ENCODE measurements at regions not wholly inside any gene's neighbourhood (a gene's known extent, or its start where the extent isn't known, plus 50 kb on each side); places are given as distances from the start of the nearest gene placed in this dataset.

DNA sequence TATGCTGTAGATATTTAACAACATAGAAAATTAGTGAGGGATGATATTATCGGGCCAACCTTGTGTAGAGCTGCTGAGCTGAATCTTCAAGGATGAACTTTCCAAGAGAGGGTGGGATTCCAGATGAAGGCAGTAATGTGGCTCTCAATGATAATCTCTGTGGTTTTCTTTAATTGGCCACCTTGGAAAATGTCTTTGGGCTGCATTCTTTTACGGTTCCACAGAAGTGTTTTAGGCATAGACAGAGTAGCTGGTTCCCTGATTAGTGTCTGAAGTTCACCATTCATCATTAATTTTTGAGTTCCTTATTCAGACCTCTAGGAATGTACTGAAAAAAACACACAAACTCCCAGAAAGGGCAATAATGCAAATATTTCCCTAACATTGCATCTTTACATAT is 1566.9 kb upstream of the PIK3C3 start:
- 87 to 89% methylated on average over 2 of the region's 2 CpGs for WGBS, 2 donors
- Histone ChIP-seq H3K4me3 (no peak overlapping the region), H3K36me3 (no peaks in the 10 kb centered on the region), H3K27ac (no peak overlapping the region), H3K27me3 (no peaks in the 10 kb centered on the region), H3K4me1 (no peaks in the 10 kb centered on the region), H3K9me3 (no peaks in the 10 kb centered on the region)
- no peak for ATAC-seq (ENCODE audit: low FRiP score in 2 of 2)
- TF ChIP-seq POLR2A (IDR thresholded peaks at IDR 0.05): no peak
- TF ChIP-seq, protein P1, sequence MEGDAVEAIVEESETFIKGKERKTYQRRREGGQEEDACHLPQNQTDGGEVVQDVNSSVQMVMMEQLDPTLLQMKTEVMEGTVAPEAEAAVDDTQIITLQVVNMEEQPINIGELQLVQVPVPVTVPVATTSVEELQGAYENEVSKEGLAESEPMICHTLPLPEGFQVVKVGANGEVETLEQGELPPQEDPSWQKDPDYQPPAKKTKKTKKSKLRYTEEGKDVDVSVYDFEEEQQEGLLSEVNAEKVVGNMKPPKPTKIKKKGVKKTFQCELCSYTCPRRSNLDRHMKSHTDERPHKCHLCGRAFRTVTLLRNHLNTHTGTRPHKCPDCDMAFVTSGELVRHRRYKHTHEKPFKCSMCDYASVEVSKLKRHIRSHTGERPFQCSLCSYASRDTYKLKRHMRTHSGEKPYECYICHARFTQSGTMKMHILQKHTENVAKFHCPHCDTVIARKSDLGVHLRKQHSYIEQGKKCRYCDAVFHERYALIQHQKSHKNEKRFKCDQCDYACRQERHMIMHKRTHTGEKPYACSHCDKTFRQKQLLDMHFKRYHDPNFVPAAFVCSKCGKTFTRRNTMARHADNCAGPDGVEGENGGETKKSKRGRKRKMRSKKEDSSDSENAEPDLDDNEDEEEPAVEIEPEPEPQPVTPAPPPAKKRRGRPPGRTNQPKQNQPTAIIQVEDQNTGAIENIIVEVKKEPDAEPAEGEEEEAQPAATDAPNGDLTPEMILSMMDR (IDR thresholded peaks at IDR 0.05): no peak
- TF ChIP-seq POLR2AphosphoS5 (IDR thresholded peaks at IDR 0.05): no peak
- DNase-seq: no peak

DNA sequence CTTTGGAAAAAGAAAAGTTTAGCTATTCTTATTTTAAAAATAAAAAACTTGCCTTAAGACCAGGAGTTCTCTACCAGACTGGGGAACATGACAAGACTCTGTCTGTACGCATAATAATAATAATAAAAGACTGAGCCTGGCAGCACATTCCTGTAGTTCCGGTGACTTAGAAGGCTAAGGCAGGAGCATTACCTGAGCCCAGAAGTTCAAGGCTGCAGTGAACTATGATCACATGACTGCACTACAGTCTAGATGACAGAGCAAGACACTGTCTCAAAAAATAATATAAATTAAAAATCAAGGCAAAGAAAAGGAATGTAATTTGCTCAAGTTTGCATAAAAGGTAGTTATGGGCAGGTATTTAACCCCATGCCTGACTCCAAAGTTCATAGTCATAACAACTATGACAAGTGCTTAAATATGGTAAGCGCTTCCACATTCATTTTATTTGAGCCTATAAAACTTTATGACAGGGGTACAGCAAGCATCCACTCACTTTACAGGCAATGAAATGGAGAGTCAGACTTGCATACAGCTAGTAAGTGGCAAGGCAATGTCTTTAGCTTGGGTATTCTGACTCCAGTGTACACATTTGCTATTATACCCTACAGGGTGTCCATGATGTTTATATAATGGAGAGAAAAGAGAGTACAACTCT is 1567.8 kb upstream of the PIK3C3 start:
- H3K4me1 ChIP-seq: no peaks in the 10 kb centered on the region
- no peaks in the 10 kb centered on the region for H3K9me3 ChIP-seq
- no peak for ATAC-seq (ENCODE audit: low FRiP score in 2 of 2)
- no peak for TF ChIP-seq POLR2AphosphoS5 (IDR thresholded peaks at IDR 0.05)
- TF ChIP-seq, protein P1 (IDR thresholded peaks at IDR 0.05): no peak
- TF ChIP-seq POLR2A (IDR thresholded peaks at IDR 0.05): no peak
- TF ChIP-seq EP300 (IDR thresholded peaks at IDR 0.05): no peak
- no peaks in the 10 kb centered on the region for H3K36me3 ChIP-seq
- no peak for DNase-seq
- H3K27ac ChIP-seq: no peak overlapping the region
- H3K4me3 ChIP-seq: no peak overlapping the region
- 88 to 96% methylated on average over 3 of the region's 3 CpGs for WGBS, 2 donors
- no peaks in the 10 kb centered on the region for H3K27me3 ChIP-seq

DNA sequence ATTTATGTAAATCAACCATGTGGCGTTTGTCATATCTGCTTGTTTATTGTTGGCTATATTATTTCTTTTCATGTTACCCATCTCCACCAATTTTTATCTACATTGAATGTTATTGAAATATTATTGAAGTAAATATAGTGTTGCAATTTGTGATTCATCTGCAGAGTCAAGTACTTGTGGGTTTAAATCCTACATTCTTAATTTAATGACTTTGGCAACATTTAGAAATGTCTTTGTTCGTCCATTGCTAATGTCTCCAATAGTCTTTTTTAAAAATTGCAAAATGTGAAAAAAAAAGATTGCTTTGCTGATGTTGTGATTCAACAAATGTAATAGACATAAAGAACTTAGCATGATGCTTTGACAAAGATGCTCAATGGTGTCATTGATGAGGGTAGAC is 1572.8 kb upstream of the PIK3C3 start:
- TF ChIP-seq EP300 (IDR thresholded peaks at IDR 0.05) (no peak), POLR2AphosphoS5 (IDR thresholded peaks at IDR 0.05) (no peak), POLR2A (IDR thresholded peaks at IDR 0.05) (no peak)
- TF ChIP-seq, protein P1 (IDR thresholded peaks at IDR 0.05): no peak

DNA sequence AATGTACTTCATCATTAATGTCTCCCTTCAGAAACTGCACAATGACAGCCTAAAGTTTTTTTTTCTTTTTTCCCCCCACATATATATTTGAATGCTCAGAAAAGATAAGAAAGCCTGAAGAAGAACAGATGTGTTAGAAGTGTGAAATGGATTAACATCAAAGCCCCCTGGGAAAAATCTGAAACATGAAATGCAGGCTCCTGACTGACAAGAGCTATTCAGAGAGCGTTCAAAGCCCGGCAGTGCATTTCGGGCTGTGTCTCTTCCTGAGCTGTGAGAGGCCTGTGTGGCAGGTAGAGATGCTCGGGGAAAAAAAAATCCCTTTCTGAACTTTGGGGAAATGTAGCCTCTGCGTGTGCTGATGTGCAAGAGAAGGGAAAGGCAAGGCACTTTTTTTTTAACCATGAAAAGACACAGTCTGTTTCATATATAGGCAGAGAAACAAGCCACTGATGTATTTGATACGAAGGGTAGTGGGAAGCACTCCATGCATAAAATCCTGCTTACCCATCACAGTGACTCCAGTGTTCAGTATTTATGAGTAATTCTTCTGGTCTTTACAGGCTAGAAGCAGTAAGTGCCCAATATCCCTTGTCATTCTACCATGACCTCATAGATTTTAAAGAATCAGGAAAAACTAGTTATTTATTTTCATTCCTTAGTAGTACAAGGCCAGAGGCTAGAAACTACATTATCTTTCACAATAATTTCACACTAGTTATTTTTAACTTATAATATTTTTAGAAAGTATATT is 1574.2 kb upstream of the PIK3C3 start:
- DNase-seq: no peak
- H3K4me1 ChIP-seq: no peaks in the 10 kb centered on the region
- ATAC-seq (ENCODE audit: low FRiP score in 2 of 2): no peak
- no peaks in the 10 kb centered on the region for H3K36me3 ChIP-seq
- no peaks in the 10 kb centered on the region for H3K27me3 ChIP-seq
- no peaks in the 10 kb centered on the region for H3K9me3 ChIP-seq
- no peak overlapping the region for H3K4me3 ChIP-seq
- H3K27ac ChIP-seq: no peak overlapping the region
- TF ChIP-seq, protein P1 (IDR thresholded peaks at IDR 0.05): no peak
- TF ChIP-seq EP300 (IDR thresholded peaks at IDR 0.05) (no peak), POLR2AphosphoS5 (IDR thresholded peaks at IDR 0.05) (no peak), POLR2A (IDR thresholded peaks at IDR 0.05) (no peak)
- 77 to 79% methylated on average over 6 of the region's 6 CpGs for WGBS, 2 donors

More for the DNA sequence above, 1572.8 kb upstream of the PIK3C3 start:
- Histone ChIP-seq H3K36me3 (no peaks in the 10 kb centered on the region), H3K9me3 (no peaks in the 10 kb centered on the region), H3K4me1 (no peaks in the 10 kb centered on the region), H3K27ac (no peak overlapping the region), H3K4me3 (no peak overlapping the region), H3K27me3 (no peaks in the 10 kb centered on the region)
- WGBS, 2 donors: 67 to 69% methylated on average over 2 of the region's 2 CpGs
- DNase-seq: no peak
- no peak for ATAC-seq (ENCODE audit: low FRiP score in 2 of 2)
